ENCODE measurements at regions not wholly inside any gene's neighbourhood (a gene's known extent, or its start where the extent isn't known, plus 50 kb on each side); places are given as distances from the start of the nearest gene placed in this dataset.

GRCh38 chr13:66077132-66077689, 1152.9 kb downstream of the PCDH9 start:
- TF ChIP-seq CTCF (IDR thresholded peaks at IDR 0.05) (no peak), POLR2AphosphoS5 (IDR thresholded peaks at IDR 0.05) (no peak)

Data from esophagus muscularis mucosa (tissue), 3 donors.